Keratinocyte (primary cell): ENCODE measurements at regions not wholly inside any gene's neighbourhood (a gene's known extent, or its start where the extent isn't known, plus 50 kb on each side); places are given as distances from the start of the nearest gene placed in this dataset.

Experiments used
- DNase-seq: peaks from one replicate; pipeline ENCODE4 v3.0.0-alpha.2; 2011; ENCODE audit warnings: low read depth, missing footprints, low spot score
- FAIRE-seq: peaks from 2 replicates; lab custom pipeline; 2011; peaks lifted over from hg19 to GRCh38; lab: Jason Lieb, UNC
- H2AFZ ChIP-seq: 2 replicates; pipeline ENCODE4 v1.6.0; 2012; ENCODE audit warnings: low read length, control low read depth, inconsistent platforms; ENCODE audit not compliant: control insufficient read depth
- H3K27ac ChIP-seq: 2 replicates; pipeline ENCODE4 v1.5.1; 2011; ENCODE audit warnings: low read length; ENCODE audit not compliant: control insufficient read depth, insufficient read depth
- H3K27me3 ChIP-seq: 3 replicates; pipeline ENCODE4 v1.6.0; 2011; ENCODE audit warnings: low read length; ENCODE audit not compliant: control insufficient read depth, insufficient read depth; ENCODE audit errors: extremely low read depth
- H3K36me3 ChIP-seq, 2 experiments: 2 replicates in 1 of 2; 3 replicates in 1 of 2; pipeline ENCODE4 v1.5.1; 2011; ENCODE audit warnings: low read length in 2 of 2, mild to moderate bottlenecking in 1 of 2; ENCODE audit not compliant: control insufficient read depth in 2 of 2, insufficient read depth in 2 of 2; ENCODE audit errors: extremely low read depth in 1 of 2
- H3K4me1 ChIP-seq: 3 replicates; pipeline ENCODE4 v1.5.1; 2011; ENCODE audit warnings: low read length; ENCODE audit not compliant: control insufficient read depth, insufficient read depth; ENCODE audit errors: extremely low read depth
- H3K4me2 ChIP-seq: 3 replicates; pipeline ENCODE4 v1.6.0; 2011; ENCODE audit warnings: low read depth, low read length; ENCODE audit not compliant: control insufficient read depth, insufficient read depth; ENCODE audit errors: extremely low read depth
- H3K4me3 ChIP-seq, 3 experiments: fragments of 200-600 bp in 1 of 3; sonication (generic) in 1 of 3; 2 replicates in 2 of 3; 3 replicates in 1 of 3; pipeline ENCODE4 v1.5.1; 2011 to 2016; ENCODE audit warnings: low read length in 3 of 3, mild to moderate bottlenecking in 3 of 3, control low read depth in 2 of 3, inconsistent platforms in 1 of 3, low read depth in 1 of 3, mixed read lengths in 1 of 3, mixed run types in 1 of 3, moderate library complexity in 1 of 3; ENCODE audit not compliant: control insufficient read depth in 2 of 3, insufficient read depth in 2 of 3; ENCODE audit errors: extremely low read depth in 1 of 3
- H3K79me2 ChIP-seq: 2 replicates; pipeline ENCODE4 v1.6.0; 2012; ENCODE audit warnings: low read length; ENCODE audit not compliant: control insufficient read depth, insufficient read depth
- H3K9ac ChIP-seq: 3 replicates; pipeline ENCODE4 v1.6.0; 2011; ENCODE audit warnings: low read length; ENCODE audit not compliant: control insufficient read depth, insufficient read depth; ENCODE audit errors: extremely low read depth
- H3K9me1 ChIP-seq: 3 replicates; pipeline ENCODE4 v1.6.0; 2011; ENCODE audit warnings: low read length; ENCODE audit not compliant: control insufficient read depth, insufficient read depth; ENCODE audit errors: extremely low read depth
- H3K9me3 ChIP-seq: 2 replicates; pipeline ENCODE4 v1.5.1; 2012; ENCODE audit warnings: low read depth, low read length; ENCODE audit not compliant: control insufficient read depth
- H4K20me1 ChIP-seq: 3 replicates; pipeline ENCODE4 v1.6.0; 2011; ENCODE audit warnings: low read length; ENCODE audit not compliant: control insufficient read depth, insufficient read depth; ENCODE audit errors: extremely low read depth
- CTCF ChIP-seq, 3 experiments: IDR thresholded peaks in 1 of 3; conservative IDR thresholded peaks in 1 of 3; optimal IDR thresholded peaks in 1 of 3; 2 replicates in 2 of 3; 3 replicates in 1 of 3; pipeline versions ENCODE3 to v1.5.1; 2011; ENCODE audit warnings: low read length in 3 of 3, mild to moderate bottlenecking in 3 of 3, moderate library complexity in 2 of 3, control low read depth in 1 of 3, inconsistent platforms in 1 of 3; ENCODE audit not compliant: insufficient read depth in 2 of 3; ENCODE audit errors: extremely low read depth in 1 of 3
- EZH2 ChIP-seq: IDR thresholded peaks from one replicate; pipeline ENCODE4 v1.6.1; 2012; ENCODE audit warnings: inconsistent platforms, mild to moderate bottlenecking, low read length, moderate library complexity
- dilution Hi-C: fragments of 300-500 bp; cut with MboI; formaldehyde crosslinking; loops from one replicate; pipeline ENCODE4 v1.7.0; 2020; ENCODE audit warnings: low sequenced_read_pairs; ENCODE audit not compliant: extremely low pct_ligation_motif_present

GRCh38 chr2:64823794-64824193 is 165.4 kb upstream of the SLC1A4 start:
- Histone ChIP-seq H4K20me1 (no peaks in the 10 kb centered on the region), H3K36me3 (no peaks in the 10 kb centered on the region), H3K79me2 (no peaks in the 10 kb centered on the region), H3K4me2 (no peak overlapping the region), H3K9me1 (no peaks in the 10 kb centered on the region), H3K4me1 (no peaks in the 10 kb centered on the region), H3K4me3 (no peak overlapping the region), H3K27me3 (no peaks in the 10 kb centered on the region), H2AFZ (no peak overlapping the region), H3K27ac (no peak overlapping the region), H3K9me3 (no peaks in the 10 kb centered on the region), H3K9ac (no peak overlapping the region)
- no peak for TF ChIP-seq EZH2
- TF ChIP-seq CTCF (optimal IDR thresholded peaks at IDR 0.05 in 1 of 3, IDR thresholded peaks at IDR 0.05 in 1 of 3, conservative IDR thresholded peaks at IDR 0.05 in 1 of 3; ENCODE audit: extremely low read depth in 1 of 3, insufficient read depth in 2 of 3, low read length in 3 of 3), result no peak
- dilution Hi-C loops, result no loop called here
- DNase-seq, result no peak
- no peak for FAIRE-seq

- Histone ChIP-seq H3K4me2 (no peak overlapping the region), H4K20me1 (no peaks in the 10 kb centered on the region), H3K4me1 (peaks cover 2% of the 10 kb centered on the region), H3K36me3 (no peaks in the 10 kb centered on the region), H3K9me1 (no peaks in the 10 kb centered on the region), H3K27me3 (no peaks in the 10 kb centered on the region), H3K9me3 (no peaks in the 10 kb centered on the region), H3K27ac (no peak overlapping the region), H3K79me2 (no peaks in the 10 kb centered on the region), H3K4me3 (no peak overlapping the region), H2AFZ (no peak overlapping the region), H3K9ac (no peak overlapping the region)
- TF ChIP-seq CTCF (optimal IDR thresholded peaks at IDR 0.05 in 1 of 3, IDR thresholded peaks at IDR 0.05 in 1 of 3, conservative IDR thresholded peaks at IDR 0.05 in 1 of 3; ENCODE audit: extremely low read depth in 1 of 3, insufficient read depth in 2 of 3, low read length in 3 of 3) (no peak), EZH2 (no peak)
- DNase-seq, result no peak
- no peak for FAIRE-seq
- dilution Hi-C loops, result no loop called here
These were observed 163.2 kb upstream of the SLC1A4 start for GRCh38 chr2:64825831-64826491.
